Neural crest cell (in vitro differentiated cells): ENCODE measurements at regions not wholly inside any gene's neighbourhood (a gene's known extent, or its start where the extent isn't known, plus 50 kb on each side); places are given as distances from the start of the nearest gene placed in this dataset.

Experiments
- DNase-seq: peaks from one replicate; pipeline ENCODE4 v3.0.0; 2021; ENCODE audit warnings: low read depth, mixed read lengths, low spot score
- H3K27ac Mint-ChIP-seq: one replicate; pipeline ENCODE4 v1.8.0; 2021; ENCODE audit warnings: mild to moderate bottlenecking, mixed read lengths; ENCODE audit not compliant: unreplicated experiment
- H3K27me3 Mint-ChIP-seq: 2 replicates; pipeline ENCODE4 v1.8.0; 2021; ENCODE audit warnings: low read depth, mild to moderate bottlenecking, mixed read lengths
- H3K36me3 Mint-ChIP-seq: 2 replicates; pipeline ENCODE4 v1.8.0; 2021; ENCODE audit warnings: low read depth, mild to moderate bottlenecking, mixed read lengths
- H3K4me1 Mint-ChIP-seq: 2 replicates; pipeline ENCODE4 v1.8.0; 2021; ENCODE audit warnings: mixed read lengths
- H3K4me3 Mint-ChIP-seq: one replicate; pipeline ENCODE4 v1.8.0; 2021; ENCODE audit warnings: mild to moderate bottlenecking, mixed read lengths
- H3K9me3 Mint-ChIP-seq: 2 replicates; pipeline ENCODE4 v1.8.0; 2021; ENCODE audit warnings: mixed read lengths
- CTCF ChIP-seq: fragments of 200-600 bp; sonication (generic); conservative IDR thresholded peaks from 2 replicates; pipeline ENCODE4 v1.5.0; 2021; ENCODE audit warnings: antibody characterized with exemption, mild to moderate bottlenecking

- H3K4me1 Mint-ChIP-seq = peaks cover 4% of the 10 kb centered on the region
- no peaks in the 10 kb centered on the region for H3K36me3 Mint-ChIP-seq
- no peak overlapping the region for H3K4me3 Mint-ChIP-seq
Measured at GRCh38 chr7:35366167-35367155, 112.6 kb upstream of the TBX20 start.

GRCh38 chr7:35365523-35365922, 111.6 kb upstream of the TBX20 start:
- Mint-ChIP-seq H3K4me1 (peaks cover 4% of the 10 kb centered on the region), H3K27me3 (peaks cover 4% of the 10 kb centered on the region), H3K4me3 (no peak overlapping the region), H3K9me3 (peaks cover 5% of the 10 kb centered on the region), H3K27ac (no peak overlapping the region), H3K36me3 (no peaks in the 10 kb centered on the region)
- no peak for DNase-seq
- no peak for TF ChIP-seq CTCF

More at GRCh38 chr7:35366167-35367155, 112.6 kb upstream of the TBX20 start:
- no peak for TF ChIP-seq CTCF
- H3K27ac Mint-ChIP-seq = no peak overlapping the region
- DNase-seq = no peak
- H3K27me3 Mint-ChIP-seq = no peaks in the 10 kb centered on the region
- peaks cover 5% of the 10 kb centered on the region for H3K9me3 Mint-ChIP-seq

- no peaks in the 10 kb centered on the region for H3K36me3 Mint-ChIP-seq
- no peak overlapping the region for H3K4me3 Mint-ChIP-seq
- H3K27me3 Mint-ChIP-seq = peaks cover 4% of the 10 kb centered on the region
Measured at GRCh38 chr7:35362341-35362740, 108.4 kb upstream of the TBX20 start.

GRCh38 chr7:35359423-35359822, 105.5 kb upstream of the TBX20 start:
- Mint-ChIP-seq H3K27me3 (peaks cover 4% of the 10 kb centered on the region), H3K4me1 (no peaks in the 10 kb centered on the region), H3K9me3 (peaks cover 7% of the 10 kb centered on the region), H3K27ac (no peak overlapping the region), H3K4me3 (no peak overlapping the region), H3K36me3 (peaks cover 4% of the 10 kb centered on the region)
- DNase-seq = no peak
- no peak for TF ChIP-seq CTCF

More at GRCh38 chr7:35362341-35362740, 108.4 kb upstream of the TBX20 start:
- Mint-ChIP-seq H3K27ac (no peak overlapping the region), H3K4me1 (peaks cover 4% of the 10 kb centered on the region), H3K9me3 (peaks cover 5% of the 10 kb centered on the region)
- DNase-seq = no peak
- TF ChIP-seq CTCF = no peak

GRCh38 chr7:35356495-35356894, 102.6 kb upstream of the TBX20 start:
- H3K4me1 Mint-ChIP-seq = peaks cover 9% of the 10 kb centered on the region
- no peak for TF ChIP-seq CTCF
- H3K9me3 Mint-ChIP-seq = peaks cover 4% of the 10 kb centered on the region

More at GRCh38 chr7:35356495-35356894, 102.6 kb upstream of the TBX20 start:
- Mint-ChIP-seq H3K4me3 (no peak overlapping the region), H3K27me3 (peaks cover 4% of the 10 kb centered on the region), H3K27ac (no peak overlapping the region), H3K36me3 (peaks cover 4% of the 10 kb centered on the region)
- no peak for DNase-seq
